GM13977 (cell line): ENCODE measurements at regions not wholly inside any gene's neighbourhood (a gene's known extent, or its start where the extent isn't known, plus 50 kb on each side); places are given as distances from the start of the nearest gene placed in this dataset.
"Not testable (repeated sequence)": the region's sequence is repeated elsewhere in the genome, so short reads cannot be mapped to it uniquely, and the experiment has no call there.

Experiments
- DNase-seq: peaks from one replicate; pipeline ENCODE4 v3.0.0; 2012; ENCODE audit warnings: low spot score
- in situ Hi-C: fragments of 300-500 bp; cut with MboI; formaldehyde crosslinking; loops from one replicate; pipeline ENCODE4 v1.12.0; 2022; ENCODE audit warnings: low sequenced_read_pairs, low pct_unique_long_range_greater_than_20kb, mixed read lengths, inconsistent platforms; ENCODE audit not compliant: unreplicated experiment
- TF ChIP-seq, protein P1 (sequence below): IDR thresholded peaks from 2 replicates; pipeline ENCODE4 v1.5.1; 2012; ENCODE audit warnings: mild to moderate bottlenecking, control low read depth; ENCODE audit not compliant: insufficient read depth; ENCODE audit errors: extremely low read depth, missing control alignments

DNA sequence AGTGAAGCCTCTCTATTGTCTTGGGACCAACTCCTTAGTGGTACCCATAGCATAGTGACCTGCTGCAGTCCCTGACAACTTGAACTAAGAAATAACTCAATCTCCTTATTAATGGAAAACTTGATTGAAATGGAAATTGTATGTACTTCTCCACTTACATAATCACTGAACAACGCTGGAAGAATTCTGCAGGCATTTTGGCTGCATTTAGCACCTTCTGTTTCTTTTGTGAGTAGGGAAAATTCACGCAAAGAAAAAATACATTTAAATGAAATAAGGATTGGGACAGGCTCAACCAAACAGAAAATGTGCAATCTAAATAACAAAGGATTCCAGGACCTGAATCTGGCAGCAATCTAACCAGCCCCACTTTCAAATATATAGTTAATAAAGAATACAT lies 126.9 kb upstream of the GHITM start:
- DNase-seq, result no peak
- in situ Hi-C loops, result no loop called here
- TF ChIP-seq, protein P1, sequence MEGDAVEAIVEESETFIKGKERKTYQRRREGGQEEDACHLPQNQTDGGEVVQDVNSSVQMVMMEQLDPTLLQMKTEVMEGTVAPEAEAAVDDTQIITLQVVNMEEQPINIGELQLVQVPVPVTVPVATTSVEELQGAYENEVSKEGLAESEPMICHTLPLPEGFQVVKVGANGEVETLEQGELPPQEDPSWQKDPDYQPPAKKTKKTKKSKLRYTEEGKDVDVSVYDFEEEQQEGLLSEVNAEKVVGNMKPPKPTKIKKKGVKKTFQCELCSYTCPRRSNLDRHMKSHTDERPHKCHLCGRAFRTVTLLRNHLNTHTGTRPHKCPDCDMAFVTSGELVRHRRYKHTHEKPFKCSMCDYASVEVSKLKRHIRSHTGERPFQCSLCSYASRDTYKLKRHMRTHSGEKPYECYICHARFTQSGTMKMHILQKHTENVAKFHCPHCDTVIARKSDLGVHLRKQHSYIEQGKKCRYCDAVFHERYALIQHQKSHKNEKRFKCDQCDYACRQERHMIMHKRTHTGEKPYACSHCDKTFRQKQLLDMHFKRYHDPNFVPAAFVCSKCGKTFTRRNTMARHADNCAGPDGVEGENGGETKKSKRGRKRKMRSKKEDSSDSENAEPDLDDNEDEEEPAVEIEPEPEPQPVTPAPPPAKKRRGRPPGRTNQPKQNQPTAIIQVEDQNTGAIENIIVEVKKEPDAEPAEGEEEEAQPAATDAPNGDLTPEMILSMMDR, result no peak

DNA sequence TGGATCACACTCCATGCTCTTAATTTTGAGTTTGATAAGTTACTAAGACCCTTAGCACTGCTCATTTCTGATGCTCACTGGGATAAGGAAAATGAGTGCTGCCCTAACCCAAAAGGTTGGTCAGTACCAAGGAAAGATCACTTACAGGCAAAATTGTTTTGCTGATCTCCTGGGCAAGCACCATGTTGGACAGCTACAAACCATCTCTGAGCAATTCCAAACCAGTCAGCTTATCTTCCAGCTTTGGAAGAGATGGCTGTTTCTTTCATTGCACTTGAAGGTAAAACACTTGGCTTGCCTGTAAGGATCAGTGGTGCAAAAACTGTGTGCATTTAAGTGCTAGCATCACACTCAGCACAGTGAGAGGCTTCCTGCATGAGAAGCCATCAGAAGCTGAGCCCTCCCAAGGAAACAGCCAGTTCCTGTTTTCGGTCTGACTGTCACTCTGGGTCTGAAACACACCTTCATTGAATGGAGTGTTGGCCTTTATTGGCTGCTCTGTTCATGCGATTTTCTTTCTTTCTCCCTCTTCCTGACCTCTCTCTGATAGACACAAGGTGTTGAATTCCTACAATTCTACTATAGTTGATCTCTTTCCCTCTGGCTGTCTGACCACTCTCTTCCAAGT lies 126.4 kb upstream of the GHITM start:
- in situ Hi-C loops, result no loop called here

DNA sequence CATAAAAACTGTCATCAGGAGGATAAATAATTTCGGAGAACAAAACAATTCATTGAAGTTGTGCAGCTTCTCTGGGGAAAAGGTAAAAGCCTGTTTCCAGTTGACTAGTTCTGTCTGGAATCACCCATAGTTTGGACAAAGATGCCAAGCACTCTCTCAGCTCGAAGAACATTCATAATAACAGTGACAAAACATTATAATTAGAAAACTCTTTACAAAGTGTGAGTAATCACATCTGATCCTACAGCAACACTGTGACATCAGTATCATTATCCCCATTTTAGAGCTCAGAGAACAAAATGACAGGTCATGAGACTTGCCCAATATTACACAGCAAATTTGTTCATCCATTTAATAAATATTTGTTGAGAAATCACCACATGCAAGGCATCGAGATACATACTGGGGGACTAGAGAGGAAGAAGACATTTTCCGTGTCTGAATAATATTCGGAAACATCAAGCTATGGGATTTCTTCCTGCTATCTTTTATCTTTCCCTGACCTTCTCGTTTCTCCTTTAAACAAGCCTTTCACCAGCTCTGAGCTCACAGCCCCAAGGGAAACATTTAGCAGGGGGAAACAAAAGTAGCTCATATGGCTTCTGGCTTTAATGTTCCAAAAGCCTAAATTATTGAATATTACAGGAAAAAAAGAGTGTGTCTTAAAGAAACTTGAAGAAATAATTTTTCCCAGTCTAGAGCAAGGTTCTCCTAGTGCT lies 123.3 kb upstream of the GHITM start:
- TF ChIP-seq, protein P1, result no peak
- DNase-seq, result no peak
- in situ Hi-C loops, result no loop called here

More for the DNA sequence above, 126.4 kb upstream of the GHITM start:
- TF ChIP-seq, protein P1, result no peak
- peak; percentile 37 for DNase-seq

DNA sequence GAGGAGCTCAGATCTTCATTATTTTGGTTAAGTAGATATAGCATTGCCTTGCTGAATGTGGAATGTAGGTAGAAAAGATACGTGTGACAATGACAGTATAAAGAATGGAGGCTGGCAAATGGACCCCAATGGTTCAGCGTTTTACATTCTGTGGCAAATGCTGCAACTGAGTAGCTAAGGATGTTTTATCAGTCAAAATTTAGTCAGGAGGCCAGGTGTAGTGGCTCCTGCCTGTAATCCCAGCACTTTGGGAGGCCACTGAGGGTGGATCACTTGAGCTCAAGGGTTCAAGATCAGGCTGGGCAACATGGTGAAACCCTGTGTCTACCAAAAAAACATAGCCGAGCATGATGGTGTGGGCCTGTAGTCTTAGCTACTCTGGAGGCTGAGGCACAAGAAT lies 120.5 kb upstream of the GHITM start:
- no peak for DNase-seq
- in situ Hi-C loops, result no loop called here
- TF ChIP-seq, protein P1, result no peak

DNA sequence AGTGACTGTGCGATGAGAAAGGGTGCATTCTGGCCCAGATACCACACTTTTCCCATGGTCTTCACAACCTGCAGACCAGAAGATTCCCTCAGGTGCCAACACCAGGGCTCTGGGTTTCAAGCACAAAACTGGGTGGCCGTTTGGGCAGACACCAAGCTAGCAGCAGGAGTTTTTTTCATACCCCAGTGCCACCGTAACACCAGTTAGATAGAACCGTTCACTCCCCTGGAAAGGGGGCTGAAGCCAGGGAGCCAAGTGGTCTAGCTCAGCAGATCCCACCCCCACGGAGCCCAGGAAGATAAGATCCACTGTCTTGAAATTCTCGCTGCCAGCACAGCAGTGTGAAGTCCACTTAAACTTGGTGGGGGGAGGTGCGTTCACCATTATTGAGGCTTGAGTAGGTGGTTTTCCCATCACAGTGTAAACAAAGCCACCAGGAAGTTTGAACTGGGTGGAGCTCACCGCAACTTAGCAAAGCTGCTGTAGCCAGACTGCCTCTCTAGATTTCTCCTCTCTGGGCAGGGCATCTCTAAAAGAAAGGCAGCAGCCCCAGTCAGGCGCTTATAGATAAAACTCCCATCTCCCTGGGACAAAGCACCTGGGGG lies 119.4 kb upstream of the GHITM start:
- DNase-seq, in situ Hi-C loops: not testable (repeated sequence)

DNA sequence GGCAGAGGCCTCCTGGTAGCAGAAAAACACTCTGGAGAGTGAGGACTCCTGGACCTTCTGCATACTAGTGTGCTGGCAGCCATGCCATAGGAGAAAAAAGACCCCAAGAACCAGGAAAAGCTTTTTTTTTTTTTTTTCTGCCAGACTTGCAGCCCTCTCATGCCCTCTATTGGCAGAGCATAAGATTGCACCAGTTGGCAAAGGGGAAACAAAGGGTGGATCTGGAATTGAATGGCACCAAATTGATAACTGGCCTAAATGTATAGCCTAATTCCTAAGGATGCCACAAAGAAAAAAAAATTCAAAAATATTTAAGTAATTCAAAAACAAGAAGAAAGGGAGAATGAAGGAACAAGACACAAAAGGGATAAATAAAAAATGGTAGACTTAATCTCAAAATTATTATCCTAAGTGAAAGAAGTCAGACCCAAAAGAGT lies 112.5 kb upstream of the GHITM start:
- TF ChIP-seq, protein P1, result peak; percentile 72
- DNase-seq, result peak; percentile 37
- in situ Hi-C loops, result no loop called here

DNA sequence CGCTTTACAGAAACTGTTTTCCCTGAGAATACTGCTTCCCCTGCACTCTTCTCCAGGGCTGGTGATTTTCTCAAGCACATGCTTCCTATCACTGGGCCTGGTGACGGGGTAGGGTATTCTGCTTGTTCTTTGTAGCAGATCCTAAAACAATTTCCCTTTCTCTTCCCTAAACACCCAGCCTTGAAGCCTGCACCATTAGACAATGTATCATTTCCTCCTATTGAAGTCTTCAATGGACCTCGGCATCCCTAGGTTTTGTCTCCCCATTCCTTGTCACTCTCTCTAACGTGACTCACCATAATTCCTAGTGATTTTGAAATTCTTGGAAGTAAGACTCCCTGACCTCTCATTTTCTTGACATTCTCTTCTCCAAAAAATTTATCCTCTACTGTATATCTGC lies 109.5 kb upstream of the GHITM start:
- DNase-seq, result no peak
- TF ChIP-seq, protein P1, result no peak
- in situ Hi-C loops, result no loop called here
